ENCODE measurements at regions not wholly inside any gene's neighbourhood (a gene's known extent, or its start where the extent isn't known, plus 50 kb on each side); places are given as distances from the start of the nearest gene placed in this dataset.

- TF ChIP-seq GATA2 (IDR thresholded peaks at IDR 0.05; ENCODE audit: low read depth, low read length) (no peak), GATA3 (IDR thresholded peaks at IDR 0.05; ENCODE audit: low read depth, low read length) (no peak)
These were observed 134.3 kb downstream of the TFCP2L1 start for GRCh38 chr2:121150713-121151112.

All from SH-SY5Y (cell line).